SK-N-SH (cell line): ENCODE measurements at regions not wholly inside any gene's neighbourhood (a gene's known extent, or its start where the extent isn't known, plus 50 kb on each side); places are given as distances from the start of the nearest gene placed in this dataset.
"Not testable (repeated sequence)": the region's sequence is repeated elsewhere in the genome, so short reads cannot be mapped to it uniquely, and the experiment has no call there.

Source experiments
- CTCF ChIA-PET: fragments of 300-600, 350-600 bp; formaldehyde crosslinking; extraction: SDS; loops from one replicate; lab custom pipeline; 2021; lab: Yijun Ruan, JAX
- POLR2A ChIA-PET: fragments of 350-600 bp; sonication (Branson Sonifier 250); formaldehyde crosslinking; extraction: SDS; loops from one replicate; lab custom pipeline; 2020; ENCODE audit warnings: antibody characterized with exemption, inconsistent platforms; lab: Yijun Ruan, JAX
- DNase-seq: peaks from one replicate; pipeline ENCODE4 v3.0.0; 2012
- H2AFZ ChIP-seq: fragments of 200-600 bp; sonication (generic); 2 replicates; pipeline ENCODE4 v1.8.1; 2016; ENCODE audit warnings: antibody characterized with exemption, mild to moderate bottlenecking, low read depth
- H3F3A ChIP-seq: fragments of 200-600 bp; sonication (generic); replicated peaks from 2 replicates; pipeline ENCODE3; 2016; ENCODE audit warnings: antibody characterized with exemption, mild to moderate bottlenecking; ENCODE audit not compliant: insufficient read depth
- H3K27ac ChIP-seq, 2 experiments: fragments of 200-500 bp in 1 of 2; fragments of 200-600 bp in 1 of 2; sonication (Bioruptor generic) in 1 of 2; sonication (generic), shearing (Covaris generic) in 1 of 2; 2 replicates each; pipeline versions ENCODE4 v1.5.1 to v1.6.1; 2014 to 2016; ENCODE audit warnings: low read depth in 2 of 2, inconsistent platforms in 1 of 2, low read length in 1 of 2, mild to moderate bottlenecking in 1 of 2, mixed read lengths in 1 of 2
- H3K27me3 ChIP-seq: fragments of 200-600 bp; sonication (generic), shearing (Covaris generic); 2 replicates; pipeline ENCODE4 v1.6.1; 2016; ENCODE audit warnings: mixed run types; ENCODE audit not compliant: insufficient read depth
- H3K36me3 ChIP-seq, 2 experiments: fragments of 200-500 bp in 1 of 2; fragments of 200-600 bp in 1 of 2; sonication (Bioruptor generic) in 1 of 2; sonication (generic) in 1 of 2; replicated peaks in 1 of 2; 2 replicates each; pipeline versions ENCODE3 to v1.5.1; 2014 to 2016; ENCODE audit warnings: low read length in 1 of 2, mild to moderate bottlenecking in 1 of 2; ENCODE audit not compliant: insufficient read depth in 2 of 2, control insufficient read depth in 1 of 2
- H3K4me1 ChIP-seq, 2 experiments: fragments of 200-500 bp in 1 of 2; fragments of 200-600 bp in 1 of 2; sonication (Bioruptor generic) in 1 of 2; sonication (generic), shearing (Covaris generic) in 1 of 2; 2 replicates each; pipeline versions ENCODE4 v1.5.1 to v1.6.1; 2014 to 2016; ENCODE audit warnings: low read depth in 1 of 2, low read length in 1 of 2, mixed run types in 1 of 2; ENCODE audit not compliant: insufficient read depth in 2 of 2, control insufficient read depth in 1 of 2
- H3K4me2 ChIP-seq: fragments of 200-600 bp; sonication (generic), shearing (Covaris generic); 2 replicates; pipeline ENCODE4 v1.6.1; 2017; ENCODE audit warnings: mixed run types
- H3K4me3 ChIP-seq, 2 experiments: fragments of 200-500 bp in 1 of 2; fragments of 200-600 bp in 1 of 2; sonication (Bioruptor generic) in 1 of 2; sonication (generic), shearing (Covaris generic) in 1 of 2; 2 replicates each; pipeline versions ENCODE4 v1.5.1 to v1.8.1; 2014 to 2016; ENCODE audit warnings: low read depth in 2 of 2, inconsistent platforms in 1 of 2, low read length in 1 of 2, mild to moderate bottlenecking in 1 of 2, mixed read lengths in 1 of 2, moderate library complexity in 1 of 2
- H3K79me2 ChIP-seq: fragments of 200-600 bp; sonication (generic); 2 replicates; pipeline ENCODE4 v1.8.1; 2017; ENCODE audit warnings: mild to moderate bottlenecking; ENCODE audit not compliant: insufficient read depth
- H3K9ac ChIP-seq: fragments of 200-600 bp; sonication (generic); 2 replicates; pipeline ENCODE4 v1.6.1; 2017; ENCODE audit warnings: mixed run types
- H3K9me2 ChIP-seq: fragments of 200-600 bp; sonication (generic); 2 replicates; pipeline ENCODE4 v1.6.1; 2017; ENCODE audit warnings: mixed run types
- H3K9me3 ChIP-seq: fragments of 200-600 bp; sonication (generic); 2 replicates; pipeline ENCODE4 v1.6.1; 2017; ENCODE audit warnings: mixed run types, mild to moderate bottlenecking, moderate library complexity
- H4K20me1 ChIP-seq: fragments of 200-600 bp; sonication (generic); 2 replicates; pipeline ENCODE4 v1.6.1; 2017; ENCODE audit warnings: mild to moderate bottlenecking, mixed run types; ENCODE audit not compliant: insufficient read depth
- FOXJ3 ChIP-seq: sonication (generic); formaldehyde crosslinking; IDR thresholded peaks from 2 replicates; pipeline ENCODE4 v1.5.1; 2020; ENCODE audit warnings: mild to moderate bottlenecking, missing genetic modification reagents
- FOXM1 ChIP-seq: IDR thresholded peaks from 2 replicates; pipeline ENCODE4 v1.4.0; 2012; ENCODE audit warnings: low read depth, mild to moderate bottlenecking
- GATA2 ChIP-seq: sonication (generic); formaldehyde crosslinking; IDR thresholded peaks from 2 replicates; pipeline ENCODE4 v1.5.0; 2020; ENCODE audit warnings: mild to moderate bottlenecking, missing genetic modification reagents
- JUND ChIP-seq: IDR thresholded peaks from 2 replicates; pipeline ENCODE4 v1.4.0; 2012
- POLR2AphosphoS5 ChIP-seq: IDR thresholded peaks from 2 replicates; pipeline ENCODE4 v1.6.1; 2012; ENCODE audit warnings: low read depth, low read length
- RCOR1 ChIP-seq: fragments of 150-350 bp; IDR thresholded peaks from 2 replicates; pipeline ENCODE4 v1.6.1; 2017; ENCODE audit warnings: antibody characterized with exemption, low read length
- RFX5 ChIP-seq: IDR thresholded peaks from 2 replicates; pipeline ENCODE4 v1.6.1; 2012; ENCODE audit warnings: mild to moderate bottlenecking, improper control_type of control experiment, low read length
- SMC3 ChIP-seq: IDR thresholded peaks from 2 replicates; pipeline ENCODE4 v1.6.1; 2012; ENCODE audit warnings: low read depth, low read length, improper control_type of control experiment
- TCF12 ChIP-seq: IDR thresholded peaks from 2 replicates; pipeline ENCODE4 v1.4.0; 2012
- TEAD4 ChIP-seq: IDR thresholded peaks from 2 replicates; pipeline ENCODE4 v1.4.0; 2012; ENCODE audit warnings: mild to moderate bottlenecking, borderline replicate concordance; ENCODE audit not compliant: insufficient read depth
- USF2 ChIP-seq: fragments of 150-350 bp; IDR thresholded peaks from 2 replicates; pipeline ENCODE4 v1.6.1; 2017; ENCODE audit warnings: antibody characterized with exemption, low read length, low read depth, borderline replicate concordance
- YY1 ChIP-seq: IDR thresholded peaks from 2 replicates; pipeline ENCODE4 v1.4.0; 2012; ENCODE audit warnings: low read depth, mild to moderate bottlenecking
- WGBS: methylation state at CpG from one replicate; pipeline ENCODE4 v1.1.6; 2017; ENCODE audit warnings: low lambda C conversion rate; 5-methylcytosine and 5-hydroxymethylcytosine counted together

- Histone ChIP-seq H3K79me2 (no peaks in the 10 kb centered on the region), H4K20me1 (no peaks in the 10 kb centered on the region), H3K27ac (no peak overlapping the region), H3K9me2 (no peaks in the 10 kb centered on the region), H3F3A (no peaks in the 10 kb centered on the region), H3K4me2 (no peak overlapping the region), H3K4me3 (no peak overlapping the region), H2AFZ (no peak overlapping the region), H3K4me1 (no peaks in the 10 kb centered on the region), H3K27me3 (no peaks in the 10 kb centered on the region), H3K9ac (no peak overlapping the region), H3K36me3 (no peaks in the 10 kb centered on the region), H3K9me3 (no peaks in the 10 kb centered on the region)
- no peak for TF ChIP-seq JUND
- TF ChIP-seq TCF12: no peak
- no peak for TF ChIP-seq RFX5
- TF ChIP-seq POLR2AphosphoS5: no peak
- no peak for DNase-seq
- 36% methylated on average over 17 of the region's 18 CpGs for WGBS
- CTCF ChIA-PET: no interaction called here
- POLR2A ChIA-PET: no interaction called here
These were observed 1891.0 kb upstream of the FLRT2 start for GRCh38 chr14:83638748-83639504.

DNA sequence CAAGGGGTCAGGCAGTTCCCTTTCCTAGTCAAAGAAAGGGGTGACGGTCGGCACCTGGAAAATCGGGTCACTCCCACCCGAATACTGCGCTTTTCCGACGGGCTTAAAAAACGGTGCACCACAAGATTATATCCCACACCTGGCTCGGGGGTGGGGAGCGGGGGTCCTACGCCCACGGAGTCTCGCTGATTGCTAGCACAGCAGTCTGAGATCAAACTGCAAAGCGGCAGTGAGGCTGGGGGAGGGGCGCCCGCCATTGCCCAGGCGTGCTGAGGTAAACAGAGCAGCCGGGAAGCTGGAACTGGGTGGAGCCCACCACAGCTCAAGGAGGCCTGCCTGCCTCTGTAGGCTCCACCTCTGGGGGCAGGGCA, 1890.5 kb upstream of the FLRT2 start:
- H3K9me2 ChIP-seq, H3K4me3 ChIP-seq, H3K9ac ChIP-seq, H4K20me1 ChIP-seq, DNase-seq, H3F3A ChIP-seq, H3K4me1 ChIP-seq, H3K27ac ChIP-seq, H3K79me2 ChIP-seq, POLR2A ChIA-PET, H3K36me3 ChIP-seq, H3K9me3 ChIP-seq, H2AFZ ChIP-seq, H3K4me2 ChIP-seq, H3K27me3 ChIP-seq, CTCF ChIA-PET: not testable (repeated sequence)
- 67% methylated on average over 17 of the region's 18 CpGs for WGBS

DNA sequence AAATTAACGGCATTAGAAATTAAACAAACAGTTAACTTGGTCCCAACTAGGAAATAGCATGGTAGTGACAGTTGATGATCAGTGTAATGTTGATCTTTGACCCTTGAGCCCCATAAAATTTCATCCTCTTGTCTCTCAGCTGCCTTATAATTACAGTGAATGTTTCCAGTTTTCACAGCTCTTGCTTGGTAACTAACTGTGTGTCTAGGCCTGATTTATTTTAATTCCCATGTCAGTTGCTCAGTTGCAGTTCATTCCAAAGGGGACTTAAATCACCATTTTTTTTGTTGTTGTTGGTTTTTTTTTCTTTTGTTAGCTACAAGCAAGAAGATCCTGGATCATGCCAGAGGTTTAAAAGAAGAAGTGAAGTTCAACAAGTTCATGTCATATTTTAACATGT, 1883.7 kb upstream of the FLRT2 start:
- Histone ChIP-seq H3K9ac (no peak overlapping the region), H3K9me2 (no peaks in the 10 kb centered on the region), H2AFZ (no peak overlapping the region), H3F3A (no peaks in the 10 kb centered on the region), H4K20me1 (no peaks in the 10 kb centered on the region), H3K27ac (no peak overlapping the region), H3K9me3 (no peaks in the 10 kb centered on the region), H3K4me3 (no peak overlapping the region), H3K4me1 (no peaks in the 10 kb centered on the region), H3K4me2 (no peak overlapping the region), H3K36me3 (no peaks in the 10 kb centered on the region), H3K79me2 (no peaks in the 10 kb centered on the region), H3K27me3 (no peaks in the 10 kb centered on the region)
- WGBS: 40% methylated on average over 1 of the region's 1 CpG
- CTCF ChIA-PET: no interaction called here
- DNase-seq: no peak
- TF ChIP-seq FOXM1 (no peak), RCOR1 (no peak), GATA2 (no peak), TEAD4 (no peak), SMC3 (no peak), FOXJ3 (no peak), YY1 (no peak), USF2 (no peak), TCF12 (no peak)
- POLR2A ChIA-PET: no interaction called here
